GM12878 (cell line): ENCODE measurements at regions not wholly inside any gene's neighbourhood (a gene's known extent, or its start where the extent isn't known, plus 50 kb on each side); places are given as distances from the start of the nearest gene placed in this dataset.

Source experiments
- HDAC2 ChIP-seq: fragments of 200-600 bp; sonication (generic); IDR thresholded peaks from 2 replicates; pipeline ENCODE4 v1.6.1; 2017
- IKZF2 ChIP-seq, 2 experiments: fragments of 450-650 bp; IDR thresholded peaks; 2 replicates each; pipeline ENCODE4 v1.6.1; 2017; ENCODE audit warnings: mild to moderate bottlenecking in 2 of 2, moderate library complexity in 2 of 2
- IRF4 ChIP-seq: IDR thresholded peaks from 2 replicates; pipeline ENCODE4 v1.6.1; 2011; ENCODE audit warnings: low read depth, low read length
- MEF2A ChIP-seq: IDR thresholded peaks from 2 replicates; pipeline ENCODE4 v1.6.1; 2011; ENCODE audit warnings: low read depth, mild to moderate bottlenecking, low read length, moderate library complexity; ENCODE audit not compliant: insufficient read depth
- NR2C2 ChIP-seq: IDR thresholded peaks from 2 replicates; pipeline ENCODE4 v1.6.1; 2011; ENCODE audit warnings: borderline replicate concordance, low read depth; ENCODE audit not compliant: control insufficient read depth, insufficient read length
- PKNOX1 ChIP-seq: fragments of 450-650 bp; IDR thresholded peaks from 2 replicates; pipeline ENCODE4 v1.6.1; 2016; ENCODE audit warnings: mild to moderate bottlenecking
- RAD51 ChIP-seq: fragments of 450-650 bp; IDR thresholded peaks from 2 replicates; pipeline ENCODE4 v1.6.1; 2016; ENCODE audit warnings: moderate library complexity, mild to moderate bottlenecking, inconsistent platforms
- RELB ChIP-seq: fragments of 450-650 bp; IDR thresholded peaks from 2 replicates; pipeline ENCODE4 v1.6.1; 2017; ENCODE audit warnings: low read depth, mild to moderate bottlenecking, moderate library complexity
- SMARCA5 ChIP-seq: fragments of 450-650 bp; IDR thresholded peaks from 2 replicates; pipeline ENCODE4 v1.6.1; 2017; ENCODE audit warnings: mild to moderate bottlenecking
- SREBF2 ChIP-seq: IDR thresholded peaks from 2 replicates; pipeline ENCODE4 v1.6.1; 2012; ENCODE audit warnings: mild to moderate bottlenecking, low read length
- TARDBP ChIP-seq: IDR thresholded peaks from 2 replicates; pipeline ENCODE4 v1.6.1; 2016; ENCODE audit warnings: borderline replicate concordance
- YBX1 ChIP-seq: fragments of 450-650 bp; IDR thresholded peaks from 2 replicates; pipeline ENCODE4 v1.6.1; 2016; ENCODE audit warnings: antibody characterized with exemption
- ZBED1 ChIP-seq: IDR thresholded peaks from 2 replicates; pipeline ENCODE4 v1.6.1; 2016; ENCODE audit warnings: borderline replicate concordance
- ZNF274 ChIP-seq: IDR thresholded peaks from one replicate; pipeline ENCODE4 v1.8.0; 2011; ENCODE audit not compliant: insufficient read length, insufficient read depth
- ZNF622 ChIP-seq: fragments of 450-650 bp; IDR thresholded peaks from 2 replicates; pipeline ENCODE4 v1.6.1; 2017; ENCODE audit warnings: mild to moderate bottlenecking, inconsistent platforms
- ZZZ3 ChIP-seq: IDR thresholded peaks from 2 replicates; pipeline ENCODE4 v1.6.1; 2011; ENCODE audit warnings: low read depth; ENCODE audit not compliant: control insufficient read depth, insufficient read length
- TF ChIP-seq, protein P1 (sequence below): fragments of 450-650 bp; formaldehyde crosslinking; IDR thresholded peaks from 2 replicates; pipeline ENCODE4 v1.4.0; 2020; ENCODE audit warnings: mild to moderate bottlenecking, moderate library complexity
- TF ChIP-seq, protein P2 (sequence below): IDR thresholded peaks from 2 replicates; pipeline ENCODE4 v1.6.1; 2011; ENCODE audit warnings: borderline replicate concordance, low read depth, mild to moderate bottlenecking, moderate library complexity, mixed read lengths, low read length; ENCODE audit not compliant: insufficient read depth; ENCODE audit errors: extremely low read length
- TF ChIP-seq, protein P3 (sequence below): IDR thresholded peaks from 2 replicates; pipeline ENCODE4 v1.6.1; 2012; ENCODE audit warnings: low read depth, low read length, improper control_type of control experiment

DNA sequence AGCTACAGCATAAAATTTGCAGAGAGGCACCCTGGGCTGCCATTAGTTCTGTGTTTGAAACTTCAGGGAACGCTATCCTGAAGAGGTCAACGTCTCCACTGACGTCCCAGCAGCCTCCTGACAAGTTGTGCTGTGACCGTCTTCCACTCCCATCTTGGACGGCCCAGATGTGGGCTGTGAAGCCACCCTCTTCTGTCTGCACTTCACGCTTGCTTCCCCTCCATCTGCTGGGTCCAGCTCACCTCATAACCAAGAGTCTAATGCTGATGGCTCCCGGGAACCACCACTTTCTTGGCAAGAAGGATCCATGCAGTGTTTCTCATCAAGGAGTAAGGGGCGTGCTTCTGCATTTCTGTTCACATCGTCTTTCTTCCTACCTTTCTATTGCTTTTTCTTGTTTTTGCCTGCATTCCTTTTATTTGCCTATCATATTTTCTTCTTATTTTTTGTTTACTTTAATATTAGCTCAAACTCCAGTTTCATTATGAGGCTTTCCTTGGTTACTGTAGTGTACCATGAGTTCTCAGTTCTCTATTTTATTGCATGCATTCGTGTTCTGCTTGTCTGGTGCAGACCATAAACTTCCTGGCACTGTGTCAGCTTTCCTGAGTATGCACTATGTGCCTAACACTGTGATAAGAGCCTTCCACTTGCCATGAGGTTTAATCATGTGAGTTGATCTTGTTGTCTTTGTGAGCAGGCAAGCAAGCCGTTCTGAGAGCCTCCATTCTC, 631.8 kb upstream of the RAB6C start (continued):
- TF ChIP-seq, protein P1, sequence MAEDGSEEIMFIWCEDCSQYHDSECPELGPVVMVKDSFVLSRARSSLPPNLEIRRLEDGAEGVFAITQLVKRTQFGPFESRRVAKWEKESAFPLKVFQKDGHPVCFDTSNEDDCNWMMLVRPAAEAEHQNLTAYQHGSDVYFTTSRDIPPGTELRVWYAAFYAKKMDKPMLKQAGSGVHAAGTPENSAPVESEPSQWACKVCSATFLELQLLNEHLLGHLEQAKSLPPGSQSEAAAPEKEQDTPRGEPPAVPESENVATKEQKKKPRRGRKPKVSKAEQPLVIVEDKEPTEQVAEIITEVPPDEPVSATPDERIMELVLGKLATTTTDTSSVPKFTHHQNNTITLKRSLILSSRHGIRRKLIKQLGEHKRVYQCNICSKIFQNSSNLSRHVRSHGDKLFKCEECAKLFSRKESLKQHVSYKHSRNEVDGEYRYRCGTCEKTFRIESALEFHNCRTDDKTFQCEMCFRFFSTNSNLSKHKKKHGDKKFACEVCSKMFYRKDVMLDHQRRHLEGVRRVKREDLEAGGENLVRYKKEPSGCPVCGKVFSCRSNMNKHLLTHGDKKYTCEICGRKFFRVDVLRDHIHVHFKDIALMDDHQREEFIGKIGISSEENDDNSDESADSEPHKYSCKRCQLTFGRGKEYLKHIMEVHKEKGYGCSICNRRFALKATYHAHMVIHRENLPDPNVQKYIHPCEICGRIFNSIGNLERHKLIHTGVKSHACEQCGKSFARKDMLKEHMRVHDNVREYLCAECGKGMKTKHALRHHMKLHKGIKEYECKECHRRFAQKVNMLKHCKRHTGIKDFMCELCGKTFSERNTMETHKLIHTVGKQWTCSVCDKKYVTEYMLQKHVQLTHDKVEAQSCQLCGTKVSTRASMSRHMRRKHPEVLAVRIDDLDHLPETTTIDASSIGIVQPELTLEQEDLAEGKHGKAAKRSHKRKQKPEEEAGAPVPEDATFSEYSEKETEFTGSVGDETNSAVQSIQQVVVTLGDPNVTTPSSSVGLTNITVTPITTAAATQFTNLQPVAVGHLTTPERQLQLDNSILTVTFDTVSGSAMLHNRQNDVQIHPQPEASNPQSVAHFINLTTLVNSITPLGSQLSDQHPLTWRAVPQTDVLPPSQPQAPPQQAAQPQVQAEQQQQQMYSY (CRISPR knock-in tag), result no peak
- TF ChIP-seq ZNF274, result no peak
- TF ChIP-seq MEF2A, result peak; percentile 75
- TF ChIP-seq, protein P2, sequence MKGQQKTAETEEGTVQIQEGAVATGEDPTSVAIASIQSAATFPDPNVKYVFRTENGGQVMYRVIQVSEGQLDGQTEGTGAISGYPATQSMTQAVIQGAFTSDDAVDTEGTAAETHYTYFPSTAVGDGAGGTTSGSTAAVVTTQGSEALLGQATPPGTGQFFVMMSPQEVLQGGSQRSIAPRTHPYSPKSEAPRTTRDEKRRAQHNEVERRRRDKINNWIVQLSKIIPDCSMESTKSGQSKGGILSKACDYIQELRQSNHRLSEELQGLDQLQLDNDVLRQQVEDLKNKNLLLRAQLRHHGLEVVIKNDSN, result no peak
- no peak for TF ChIP-seq ZZZ3
- TF ChIP-seq SMARCA5, result 0 out of 2 replicates have a peak, but pooled peaks have one; percentile 23
- TF ChIP-seq TARDBP, result no peak
- TF ChIP-seq ZBED1, result peak; percentile 69; the same call in 1 of the 2 replicates
- TF ChIP-seq IRF4, result peak; percentile 97
- no peak for TF ChIP-seq NR2C2
- no peak for TF ChIP-seq HDAC2
- TF ChIP-seq YBX1, result no peak
- TF ChIP-seq ZNF622, result no peak
- TF ChIP-seq, protein P3, sequence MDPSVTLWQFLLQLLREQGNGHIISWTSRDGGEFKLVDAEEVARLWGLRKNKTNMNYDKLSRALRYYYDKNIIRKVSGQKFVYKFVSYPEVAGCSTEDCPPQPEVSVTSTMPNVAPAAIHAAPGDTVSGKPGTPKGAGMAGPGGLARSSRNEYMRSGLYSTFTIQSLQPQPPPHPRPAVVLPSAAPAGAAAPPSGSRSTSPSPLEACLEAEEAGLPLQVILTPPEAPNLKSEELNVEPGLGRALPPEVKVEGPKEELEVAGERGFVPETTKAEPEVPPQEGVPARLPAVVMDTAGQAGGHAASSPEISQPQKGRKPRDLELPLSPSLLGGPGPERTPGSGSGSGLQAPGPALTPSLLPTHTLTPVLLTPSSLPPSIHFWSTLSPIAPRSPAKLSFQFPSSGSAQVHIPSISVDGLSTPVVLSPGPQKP, result no peak
- TF ChIP-seq RAD51, result peak; percentile 16; the same call in 1 of the 2 replicates
- no peak for TF ChIP-seq SREBF2
- TF ChIP-seq IKZF2 (IDR thresholded peaks at IDR 0.05), result peak; percentile 89 to 94; a peak in 3 of 4 replicates
- peak; percentile 63; the same call in 1 of the 2 replicates for TF ChIP-seq RELB
- TF ChIP-seq PKNOX1, result no peak
